H1 (cell line): ENCODE measurements at regions not wholly inside any gene's neighbourhood (a gene's known extent, or its start where the extent isn't known, plus 50 kb on each side); places are given as distances from the start of the nearest gene placed in this dataset.

Source experiments
- NRF1 ChIP-seq: IDR thresholded peaks from 2 replicates; pipeline ENCODE4 v1.6.1; 2011; ENCODE audit warnings: mild to moderate bottlenecking, low read depth, low read length, improper control_type of control experiment

- TF ChIP-seq NRF1 = no peak
These were observed 163.3 kb downstream of the MACROH2A1 start (continued) for GRCh38 chr5:135235551-135236227.
